ENCODE measurements at regions not wholly inside any gene's neighbourhood (a gene's known extent, or its start where the extent isn't known, plus 50 kb on each side); places are given as distances from the start of the nearest gene placed in this dataset.

DNA sequence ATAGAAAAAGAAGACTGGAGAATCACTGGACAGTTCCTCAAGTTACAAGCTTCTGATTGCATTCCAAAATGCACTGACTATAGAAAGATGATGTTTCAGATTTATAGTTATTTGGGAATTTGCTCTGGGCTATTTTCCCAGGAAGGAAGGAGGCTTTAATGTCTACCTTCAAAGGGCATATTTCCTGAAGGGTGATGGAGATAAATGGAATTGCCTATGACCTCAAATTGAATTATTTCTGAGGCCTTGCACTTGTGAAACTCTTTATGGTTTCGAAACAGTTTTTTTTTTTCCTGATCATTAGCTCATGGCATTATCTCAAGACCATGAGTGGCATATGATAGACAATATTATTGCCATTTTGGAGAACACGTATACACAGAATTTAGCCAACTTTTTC, 333.9 kb downstream of the METTL15 start:
- no peak overlapping the region for H3K27ac Mint-ChIP-seq
- H3K36me3 Mint-ChIP-seq (ENCODE audit: low read depth), result no peaks in the 10 kb centered on the region
- ChIA-PET CTCF (interaction anchor here (0.6 kb wide), 1 partner anchor 27 kb away, joined by 3 read pairs; no protein-coding TSS in a partner anchor), POLR2A (no interaction called here)
- no peaks in the 10 kb centered on the region for H3K4me1 Mint-ChIP-seq (ENCODE audit: low read depth)
- no peaks in the 10 kb centered on the region for H3K27me3 Mint-ChIP-seq
- ATAC-seq (no peak), DNase-seq (no peak)
- intact Hi-C loops (cut with micrococcal nuclease), result no loop called here
- H3K4me3 Mint-ChIP-seq, result no peak overlapping the region
- TF ChIP-seq, protein P1, sequence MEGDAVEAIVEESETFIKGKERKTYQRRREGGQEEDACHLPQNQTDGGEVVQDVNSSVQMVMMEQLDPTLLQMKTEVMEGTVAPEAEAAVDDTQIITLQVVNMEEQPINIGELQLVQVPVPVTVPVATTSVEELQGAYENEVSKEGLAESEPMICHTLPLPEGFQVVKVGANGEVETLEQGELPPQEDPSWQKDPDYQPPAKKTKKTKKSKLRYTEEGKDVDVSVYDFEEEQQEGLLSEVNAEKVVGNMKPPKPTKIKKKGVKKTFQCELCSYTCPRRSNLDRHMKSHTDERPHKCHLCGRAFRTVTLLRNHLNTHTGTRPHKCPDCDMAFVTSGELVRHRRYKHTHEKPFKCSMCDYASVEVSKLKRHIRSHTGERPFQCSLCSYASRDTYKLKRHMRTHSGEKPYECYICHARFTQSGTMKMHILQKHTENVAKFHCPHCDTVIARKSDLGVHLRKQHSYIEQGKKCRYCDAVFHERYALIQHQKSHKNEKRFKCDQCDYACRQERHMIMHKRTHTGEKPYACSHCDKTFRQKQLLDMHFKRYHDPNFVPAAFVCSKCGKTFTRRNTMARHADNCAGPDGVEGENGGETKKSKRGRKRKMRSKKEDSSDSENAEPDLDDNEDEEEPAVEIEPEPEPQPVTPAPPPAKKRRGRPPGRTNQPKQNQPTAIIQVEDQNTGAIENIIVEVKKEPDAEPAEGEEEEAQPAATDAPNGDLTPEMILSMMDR (IDR thresholded peaks at IDR 0.05), result no peak
- no peaks in the 10 kb centered on the region for H3K9me3 Mint-ChIP-seq

DNA sequence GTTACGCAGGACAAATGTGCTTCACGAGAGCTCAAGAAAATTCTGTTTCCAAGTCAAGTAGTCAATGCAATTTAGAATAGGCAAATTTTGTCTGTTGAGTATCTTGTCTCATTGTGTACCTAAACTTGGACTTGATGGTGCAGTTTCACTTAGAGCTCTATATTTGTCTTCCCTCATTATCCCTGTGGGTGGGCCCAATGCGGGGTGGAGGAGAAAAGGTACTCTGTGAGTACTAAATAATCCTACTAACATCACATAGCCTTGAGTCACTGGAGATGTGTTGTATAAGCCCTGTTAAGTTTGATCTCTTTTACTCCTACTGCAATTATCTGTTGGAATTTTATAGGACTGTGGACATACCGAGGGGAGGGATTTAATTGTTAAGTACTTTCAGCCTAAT, 331.2 kb downstream of the METTL15 start:
- H3K36me3 Mint-ChIP-seq (ENCODE audit: low read depth), result no peaks in the 10 kb centered on the region
- H3K27me3 Mint-ChIP-seq, result no peaks in the 10 kb centered on the region
- DNase-seq (no peak), ATAC-seq (no peak)
- H3K9me3 Mint-ChIP-seq, result no peaks in the 10 kb centered on the region
- TF ChIP-seq, protein P1 (IDR thresholded peaks at IDR 0.05), result no peak
- H3K4me3 Mint-ChIP-seq, result no peak overlapping the region
- H3K27ac Mint-ChIP-seq, result no peak overlapping the region
- CTCF ChIA-PET, result no interaction called here
- POLR2A ChIA-PET, result no interaction called here
- no peaks in the 10 kb centered on the region for H3K4me1 Mint-ChIP-seq (ENCODE audit: low read depth)
- intact Hi-C loops (cut with micrococcal nuclease), result no loop called here

DNA sequence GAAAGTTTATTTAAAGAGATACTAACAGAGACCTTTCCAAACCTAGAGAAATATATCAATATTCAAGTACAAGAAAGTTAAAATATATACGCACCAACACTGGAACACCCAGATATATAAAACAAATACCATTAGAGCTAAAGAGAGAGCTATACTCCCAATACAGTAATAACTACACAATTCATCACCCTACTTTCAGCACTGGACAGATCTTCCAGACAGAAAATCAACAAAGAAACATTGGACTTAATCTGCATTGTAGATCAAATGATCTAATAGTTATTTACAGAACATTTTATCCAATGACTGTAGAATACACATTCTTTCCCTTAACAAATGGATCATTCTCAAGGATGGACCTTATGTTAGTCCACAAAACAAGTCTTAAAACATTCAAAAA, 311.9 kb downstream of the METTL15 start:
- TF ChIP-seq, protein P1 (IDR thresholded peaks at IDR 0.05), result no peak
- POLR2A ChIA-PET, result no interaction called here
- no peaks in the 10 kb centered on the region for H3K36me3 Mint-ChIP-seq (ENCODE audit: low read depth)
- ATAC-seq (no peak), DNase-seq (no peak)
- no peak overlapping the region for H3K4me3 Mint-ChIP-seq
- no peak overlapping the region for H3K27ac Mint-ChIP-seq
- intact Hi-C loops (cut with micrococcal nuclease), result no loop called here
- H3K9me3 Mint-ChIP-seq, result peaks cover 8% of the 10 kb centered on the region
- H3K27me3 Mint-ChIP-seq, result no peaks in the 10 kb centered on the region
- CTCF ChIA-PET, result no interaction called here
- no peaks in the 10 kb centered on the region for H3K4me1 Mint-ChIP-seq (ENCODE audit: low read depth)

DNA sequence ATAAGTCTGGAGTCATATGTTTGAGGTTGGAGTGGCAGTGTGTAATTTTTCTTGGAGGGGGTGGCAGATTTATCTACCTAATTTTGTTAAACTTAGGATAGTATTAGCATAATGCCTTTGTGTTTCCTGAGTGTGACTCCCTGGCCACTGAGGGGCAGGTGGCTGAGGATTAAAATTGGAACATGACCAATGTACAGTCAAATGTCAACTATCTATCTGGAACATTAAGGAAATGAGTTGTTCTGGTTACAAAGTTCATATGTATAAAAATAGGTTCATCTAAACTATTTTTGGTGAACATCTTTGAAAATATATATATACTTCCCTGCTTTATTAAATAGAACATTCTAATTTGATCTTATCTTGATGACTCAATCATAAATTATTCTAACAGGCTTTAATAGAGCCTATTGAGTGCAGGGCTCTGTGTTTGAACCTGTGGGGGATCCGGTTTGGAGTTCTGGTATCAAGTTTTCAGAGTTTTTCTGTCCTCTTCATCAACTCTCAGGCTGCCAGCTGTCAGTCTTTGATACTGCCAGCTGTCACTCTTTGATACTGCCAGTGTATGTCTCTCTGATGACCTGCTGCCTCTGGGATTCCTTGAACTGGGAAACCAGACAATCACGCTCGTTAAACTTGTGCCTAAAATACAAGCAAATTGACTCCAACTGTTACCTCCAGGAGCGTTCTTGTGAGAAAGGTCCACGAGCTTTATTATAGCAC, 309.6 kb downstream of the METTL15 start:
- POLR2A ChIA-PET, result no interaction called here
- Mint-ChIP-seq H3K4me3 (no peak overlapping the region), H3K4me1 (ENCODE audit: low read depth) (no peaks in the 10 kb centered on the region), H3K9me3 (peaks cover 8% of the 10 kb centered on the region), H3K27me3 (no peaks in the 10 kb centered on the region), H3K27ac (no peak overlapping the region), H3K36me3 (ENCODE audit: low read depth) (no peaks in the 10 kb centered on the region)
- ATAC-seq (no peak), DNase-seq (no peak)
- CTCF ChIA-PET, result no interaction called here
- TF ChIP-seq, protein P1 (IDR thresholded peaks at IDR 0.05), result no peak
- intact Hi-C loops (cut with micrococcal nuclease), result no loop called here

DNA sequence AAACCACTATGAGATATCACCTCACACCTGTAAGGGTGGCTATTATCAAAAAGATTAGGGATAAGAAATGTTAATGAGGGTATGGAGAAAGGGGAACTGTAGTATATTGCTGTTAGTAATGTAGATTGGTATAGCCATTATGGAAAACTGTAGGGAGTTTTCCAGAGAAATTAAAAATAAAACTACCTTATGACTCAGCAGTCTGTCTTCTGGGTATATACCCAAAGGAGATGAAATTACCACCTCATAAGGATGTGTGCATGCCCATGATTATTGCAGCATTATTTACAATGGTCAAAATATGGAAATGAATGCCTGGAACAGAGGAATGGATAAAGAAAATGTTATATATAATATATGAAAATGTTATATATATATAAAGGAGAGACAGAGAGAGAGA, 303.8 kb downstream of the METTL15 start:
- H3K4me1 Mint-ChIP-seq (ENCODE audit: low read depth), result no peaks in the 10 kb centered on the region
- POLR2A ChIA-PET, result no interaction called here
- intact Hi-C loops (cut with micrococcal nuclease), result no loop called here
- peaks cover 5% of the 10 kb centered on the region for H3K9me3 Mint-ChIP-seq
- no peak overlapping the region for H3K27ac Mint-ChIP-seq
- ATAC-seq (no peak), DNase-seq (no peak)
- CTCF ChIA-PET, result no interaction called here
- TF ChIP-seq, protein P1 (IDR thresholded peaks at IDR 0.05), result no peak
- no peak overlapping the region for H3K4me3 Mint-ChIP-seq
- H3K36me3 Mint-ChIP-seq (ENCODE audit: low read depth), result no peaks in the 10 kb centered on the region
- H3K27me3 Mint-ChIP-seq, result no peaks in the 10 kb centered on the region

All from activated CD8-positive, alpha-beta T cell treated with anti-CD3 and anti-CD28 coated beads for 36 hours (primary cell).